CD4-positive, alpha-beta T cell treated with Interleukin-4 for 1 hour (primary cell): ENCODE measurements at regions not wholly inside any gene's neighbourhood (a gene's known extent, or its start where the extent isn't known, plus 50 kb on each side); places are given as distances from the start of the nearest gene placed in this dataset.

ENCODE experiments used
- DNase-seq, 2 donors: peaks; one replicate each; pipeline ENCODE4 v3.0.0-alpha.2; 2020 to 2022

DNA sequence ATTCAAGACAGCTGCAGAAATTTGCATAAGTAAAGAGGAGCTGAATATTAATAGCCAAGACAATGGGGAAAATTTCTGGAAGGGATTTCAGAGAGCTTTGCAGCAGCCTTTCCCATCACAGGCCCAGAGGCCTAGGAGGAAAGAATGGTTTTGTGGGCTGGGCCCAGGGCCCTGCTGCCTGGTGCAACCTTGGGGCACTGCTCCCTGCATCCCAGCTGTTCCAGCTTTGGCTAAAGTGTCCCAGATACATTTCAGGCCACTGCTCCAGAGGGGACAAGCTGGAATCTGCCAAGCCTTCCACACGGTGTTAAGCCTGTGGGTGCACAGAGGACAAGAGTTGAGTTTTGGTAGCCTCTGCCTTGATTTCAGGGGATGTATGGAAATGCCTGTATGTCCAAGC, 185.6 kb upstream of the SFRP2 start:
- no peak for DNase-seq

DNA sequence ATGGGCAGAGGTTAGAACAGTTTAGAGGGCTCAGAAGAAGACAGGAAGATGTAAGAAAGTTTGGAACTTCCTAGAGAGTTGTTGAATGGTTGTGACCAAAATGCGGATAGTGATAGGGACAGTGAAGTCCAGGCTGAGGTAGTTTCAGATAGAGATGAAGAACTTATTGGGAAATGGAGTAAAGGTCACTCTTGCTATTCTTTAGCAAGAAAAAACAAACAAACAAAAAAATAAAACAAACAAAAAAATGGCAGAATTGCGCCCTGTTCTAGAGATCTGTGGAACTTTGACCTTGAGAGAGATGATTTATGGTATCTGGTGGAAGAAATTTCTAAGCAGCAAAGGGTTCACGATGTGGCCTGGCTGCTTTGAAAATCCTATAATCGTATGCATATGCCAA, 185.1 kb upstream of the SFRP2 start:
- no peak for DNase-seq

DNA sequence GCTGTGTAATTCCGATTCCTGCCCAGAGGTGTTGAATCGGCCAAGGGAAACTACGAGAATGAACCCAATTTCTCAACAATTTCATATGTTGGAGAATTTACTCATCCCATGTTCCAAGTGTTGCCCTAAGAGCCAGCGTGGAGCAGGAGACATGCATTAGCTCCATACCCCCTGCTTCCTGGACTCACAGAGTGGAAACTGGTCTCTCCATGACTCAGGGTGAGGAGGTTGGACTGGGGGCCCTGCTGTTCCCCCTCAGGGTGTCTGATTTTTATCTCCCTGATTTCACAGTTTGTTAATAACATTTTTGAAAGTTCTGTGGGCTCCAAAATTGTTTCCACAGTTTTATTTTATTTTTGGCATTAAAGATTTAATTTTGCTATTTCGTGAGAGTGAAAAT, 183.0 kb upstream of the SFRP2 start:
- DNase-seq, result no peak

DNA sequence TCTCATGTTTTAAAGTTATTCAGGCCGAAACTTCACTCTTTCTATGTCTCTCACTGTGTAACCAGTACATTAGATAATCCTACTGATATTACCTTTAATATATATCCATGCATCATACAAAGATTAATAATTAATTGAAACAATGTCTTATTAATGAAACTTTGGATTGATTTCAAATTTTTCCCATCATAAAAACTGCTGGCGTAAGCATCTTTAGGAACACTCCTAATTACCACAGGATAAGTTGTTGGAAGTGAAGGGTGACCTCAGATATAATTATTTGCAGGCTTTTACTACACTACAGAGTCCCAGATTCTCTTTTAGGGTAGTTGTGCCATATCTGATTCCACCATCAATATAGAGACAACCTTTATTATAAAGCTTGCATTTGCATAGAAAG, 181.3 kb upstream of the SFRP2 start:
- DNase-seq, result no peak

DNA sequence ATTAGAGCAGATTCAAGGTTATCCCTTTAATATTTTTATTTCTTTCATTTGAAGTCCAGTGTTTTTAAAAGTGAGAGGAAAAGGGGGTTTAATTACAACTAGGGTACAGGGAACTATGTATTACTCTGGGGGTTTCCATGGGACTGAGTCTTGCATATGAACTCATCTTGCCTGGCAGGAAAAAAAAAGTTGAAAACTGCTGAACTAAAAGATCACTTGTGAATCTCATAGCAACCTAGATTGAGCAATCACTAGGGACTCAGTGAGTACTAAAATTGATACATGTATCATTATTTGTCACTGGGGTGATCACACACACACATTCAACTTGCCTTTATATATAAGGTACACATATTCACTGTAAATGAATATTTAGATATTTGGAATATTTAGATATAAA, 180.7 kb upstream of the SFRP2 start:
- no peak for DNase-seq

DNA sequence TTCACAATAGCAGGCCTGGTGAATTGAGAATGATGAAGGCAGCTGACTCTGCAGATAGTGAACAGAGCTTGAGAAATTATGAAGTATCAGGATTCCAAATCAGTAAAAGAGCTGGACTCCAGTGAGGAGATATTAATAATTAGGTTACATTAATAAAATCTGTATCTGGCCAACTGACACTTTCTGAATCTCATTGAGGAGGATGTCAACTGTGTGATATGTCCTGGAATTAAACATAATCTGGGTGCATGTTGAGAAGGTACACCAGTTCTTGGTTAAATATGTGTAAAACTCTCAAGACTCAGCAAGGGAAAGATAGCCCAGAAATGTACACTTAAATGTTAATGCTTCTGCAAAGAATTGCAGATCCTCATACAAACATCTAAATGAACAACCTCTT, 177.8 kb upstream of the SFRP2 start:
- DNase-seq, result no peak

DNA sequence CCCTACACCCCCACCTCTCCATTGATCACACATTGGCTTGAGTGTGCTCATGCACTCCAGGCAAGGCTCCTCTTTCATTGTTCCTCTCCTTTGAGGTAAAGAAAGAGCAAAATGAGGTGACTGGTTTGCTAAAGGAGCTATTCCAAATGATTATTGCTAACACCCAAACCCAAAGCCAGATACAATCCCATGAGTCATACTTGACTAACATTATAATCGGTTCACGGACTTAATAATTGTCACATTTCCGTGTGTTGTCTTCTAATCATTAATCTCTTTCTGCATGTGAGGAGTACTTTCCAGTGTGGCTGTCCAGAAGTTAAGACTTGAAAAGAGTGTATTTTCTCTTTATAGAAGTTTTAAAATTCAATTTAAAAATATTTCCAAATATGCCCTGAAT, 174.3 kb upstream of the SFRP2 start:
- DNase-seq, result no peak

DNA sequence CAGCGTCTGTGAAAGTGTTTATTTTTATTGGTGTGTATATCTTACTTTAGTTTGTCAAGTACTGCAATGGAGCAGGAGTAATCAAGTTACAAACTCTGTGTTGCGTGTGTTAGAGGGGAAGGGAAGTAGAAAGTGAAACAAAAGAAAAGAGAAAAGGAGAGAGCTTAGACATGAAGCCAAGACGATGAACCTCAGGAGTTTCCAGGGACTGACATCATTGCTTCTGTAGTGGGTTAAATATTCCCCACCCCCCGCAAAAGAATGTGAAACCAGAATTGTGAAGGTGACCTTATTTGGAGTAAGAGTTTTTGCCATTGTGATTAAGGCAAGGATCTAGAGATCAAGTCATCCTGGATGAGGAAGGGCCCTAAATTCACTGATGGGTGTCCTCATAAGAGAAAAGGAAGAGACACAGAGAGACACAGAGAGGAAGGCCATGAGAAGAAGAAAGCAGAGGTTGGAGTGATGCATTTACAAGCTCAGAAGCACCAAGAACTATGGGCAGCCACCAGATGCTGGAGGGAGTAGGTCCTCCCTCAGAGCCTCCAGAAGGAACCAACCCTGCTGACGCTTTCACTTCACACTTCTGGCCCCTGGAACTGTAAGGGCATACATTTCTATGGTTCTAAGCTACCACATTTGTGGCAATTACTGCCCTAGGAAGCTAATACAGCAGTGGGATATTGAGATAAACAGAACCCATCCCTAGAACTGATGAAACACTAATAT, 173.6 kb upstream of the SFRP2 start:
- DNase-seq, result peak in 1 of 2 donors; percentile 7

DNA sequence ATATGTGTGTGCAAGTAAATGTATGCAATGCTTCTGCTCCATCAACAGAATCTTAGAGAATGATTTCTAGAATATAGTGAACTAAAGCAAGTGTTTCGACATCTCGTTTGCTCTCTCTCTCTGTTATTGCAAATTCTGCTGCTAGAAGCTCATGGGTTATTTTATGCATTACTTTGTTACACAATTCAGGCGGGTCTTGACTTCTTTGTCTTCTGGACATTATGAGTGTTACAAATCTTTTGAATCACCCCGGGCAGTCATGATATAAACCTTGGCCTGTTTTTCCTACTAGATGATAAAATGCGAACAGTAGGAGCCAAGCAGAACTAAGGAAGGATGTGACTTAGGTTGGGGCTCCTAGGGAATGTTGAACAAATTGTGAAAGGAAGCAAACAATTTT, 166.4 kb upstream of the SFRP2 start:
- DNase-seq, result no peak

DNA sequence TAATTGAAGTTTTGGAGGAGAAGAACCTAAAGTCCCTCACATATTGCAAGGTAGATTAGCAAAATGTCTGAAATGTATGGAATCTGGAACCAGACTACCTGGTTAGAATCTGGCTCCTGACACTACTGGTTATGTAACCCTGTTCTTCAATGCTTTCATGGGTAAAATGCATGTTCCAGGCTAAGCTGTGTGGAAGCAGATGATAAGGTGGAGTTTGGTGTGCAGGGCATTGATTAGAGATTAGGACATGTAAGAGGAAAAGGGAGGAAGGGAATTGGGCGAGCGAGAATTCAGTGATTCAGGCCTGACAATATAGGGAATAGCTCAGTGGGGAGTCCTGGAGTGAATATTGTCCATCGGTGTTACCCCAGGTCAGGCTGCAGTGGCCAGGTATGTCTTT, 165.8 kb upstream of the SFRP2 start:
- no peak for DNase-seq

DNA sequence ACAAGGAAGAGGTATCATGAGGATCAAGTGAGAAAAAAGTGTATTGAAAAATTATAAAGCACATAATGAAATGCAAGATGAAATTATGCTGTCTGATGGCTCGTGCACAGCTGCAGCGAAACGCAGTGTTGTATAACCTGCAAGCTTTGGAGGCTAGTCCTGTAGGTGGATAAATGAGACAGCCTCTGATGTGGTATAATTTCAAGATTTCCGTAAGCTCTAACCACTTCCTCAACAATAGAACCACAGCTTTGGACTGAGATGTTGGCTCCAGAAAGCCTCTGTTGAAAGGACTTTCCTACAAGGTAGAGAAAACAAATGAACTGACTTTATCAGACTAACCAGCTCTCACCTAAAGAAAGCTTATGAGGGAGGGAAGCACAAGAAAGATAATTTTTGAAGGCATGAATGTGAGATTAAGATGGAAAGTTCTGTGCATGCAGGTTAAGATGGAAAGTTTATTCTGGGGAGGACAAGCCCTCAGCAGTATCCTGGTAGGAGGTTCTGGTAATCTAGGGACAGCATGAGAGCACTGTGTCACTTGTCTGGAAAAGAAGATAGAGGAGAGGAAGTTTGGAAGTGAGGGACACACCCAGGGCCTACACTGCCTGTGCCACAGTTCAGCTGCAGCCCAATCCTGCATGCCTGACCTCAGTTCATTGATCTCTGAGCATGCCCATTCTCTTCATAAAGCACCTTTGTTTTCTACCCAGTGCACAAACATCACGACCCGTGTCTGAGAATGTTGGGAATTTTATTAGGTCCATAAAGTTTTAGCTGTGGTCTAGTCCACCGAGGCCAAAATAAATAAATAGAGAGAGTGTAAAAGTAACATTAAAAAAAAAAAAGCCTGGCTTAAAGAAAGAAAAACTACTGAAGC, 161.5 kb upstream of the SFRP2 start:
- DNase-seq, result peak in 1 of 2 donors; percentile 36

DNA sequence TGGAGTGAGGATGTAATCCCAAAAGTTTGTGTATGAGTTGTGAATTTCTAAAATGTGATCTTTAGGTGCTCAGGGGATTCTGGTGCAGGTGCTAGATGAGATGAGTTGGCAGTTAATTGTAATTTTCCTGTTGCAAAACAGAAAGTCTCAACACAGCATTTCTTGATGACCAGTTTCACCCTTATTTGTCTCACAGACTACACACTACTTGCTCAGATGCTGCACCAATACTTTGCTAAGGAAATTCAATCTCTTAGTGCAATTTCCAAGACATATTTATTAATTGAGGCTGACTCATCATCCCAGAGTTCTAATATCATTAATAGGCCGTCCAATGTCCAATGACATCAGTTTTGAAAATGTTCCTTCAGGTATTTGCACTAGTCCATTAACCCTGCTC, 159.2 kb upstream of the SFRP2 start:
- DNase-seq, result no peak

DNA sequence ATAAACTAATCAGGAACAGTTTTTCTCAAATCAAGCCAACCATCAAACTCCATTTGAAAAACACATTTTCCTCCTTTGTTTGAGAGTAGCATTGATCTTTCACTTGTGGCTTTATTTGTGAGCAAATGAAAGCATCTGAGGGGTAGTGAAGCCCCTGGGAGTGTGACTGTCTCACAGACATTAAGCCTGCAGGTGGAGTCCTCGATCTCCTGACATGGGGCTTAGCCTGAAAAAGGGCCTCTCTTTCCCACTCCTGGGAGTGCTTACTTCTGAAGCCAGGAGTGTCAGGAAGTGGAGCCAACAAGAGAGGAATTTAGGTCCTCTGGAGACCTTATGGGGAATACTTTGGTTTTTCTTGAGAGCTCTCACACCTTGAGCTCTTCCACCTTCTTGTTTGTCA, 158.2 kb upstream of the SFRP2 start:
- no peak for DNase-seq

DNA sequence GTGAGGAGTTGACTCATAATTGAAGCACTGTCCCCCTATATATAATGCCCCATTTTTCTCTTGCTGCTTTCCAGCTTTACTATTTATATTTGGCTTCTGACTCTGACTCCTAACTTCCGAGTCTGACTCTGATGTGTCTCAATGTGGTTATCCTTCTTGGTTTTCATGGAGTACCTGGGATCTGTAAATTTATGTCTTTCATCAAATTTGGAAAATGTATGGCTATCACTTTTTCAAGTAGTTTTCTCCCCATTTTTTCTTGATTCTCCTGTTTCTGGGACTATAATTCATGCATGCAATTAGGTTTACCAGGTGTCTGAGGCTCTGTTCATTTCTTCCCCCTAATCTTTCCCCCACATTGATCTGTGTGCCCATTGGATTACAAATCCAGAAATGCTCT, 156.8 kb upstream of the SFRP2 start:
- no peak for DNase-seq

DNA sequence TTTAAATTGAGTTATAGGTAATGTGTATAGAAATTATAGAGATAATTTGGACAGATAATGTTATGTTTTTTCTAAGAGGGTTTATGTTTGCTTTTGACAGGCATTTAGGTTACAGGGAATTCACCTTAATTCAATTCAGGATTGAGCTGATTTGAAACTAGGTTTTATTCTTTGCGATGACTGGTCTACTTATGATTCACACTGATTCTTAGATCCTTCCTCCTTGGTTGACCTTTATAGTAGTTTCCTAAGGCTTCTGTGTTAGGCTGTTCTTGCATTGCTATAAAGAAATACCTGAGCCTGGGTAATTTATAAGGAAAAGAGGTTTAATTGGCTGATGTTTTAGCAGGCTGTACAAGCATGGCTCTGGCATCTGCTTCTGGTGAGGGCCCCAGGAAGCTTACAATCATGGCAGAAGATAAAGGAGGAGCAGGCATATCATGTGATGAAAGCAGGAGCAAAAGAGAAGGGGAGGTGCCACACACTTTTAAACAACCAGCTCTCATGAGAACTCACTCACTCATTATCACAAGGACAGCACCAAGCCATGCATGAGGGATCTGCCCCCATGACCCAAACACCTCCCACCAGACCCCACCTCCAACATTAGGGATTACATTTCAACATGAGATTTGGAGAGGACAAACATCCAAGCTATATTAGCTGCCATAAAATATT, 155.0 kb upstream of the SFRP2 start:
- DNase-seq, result no peak

DNA sequence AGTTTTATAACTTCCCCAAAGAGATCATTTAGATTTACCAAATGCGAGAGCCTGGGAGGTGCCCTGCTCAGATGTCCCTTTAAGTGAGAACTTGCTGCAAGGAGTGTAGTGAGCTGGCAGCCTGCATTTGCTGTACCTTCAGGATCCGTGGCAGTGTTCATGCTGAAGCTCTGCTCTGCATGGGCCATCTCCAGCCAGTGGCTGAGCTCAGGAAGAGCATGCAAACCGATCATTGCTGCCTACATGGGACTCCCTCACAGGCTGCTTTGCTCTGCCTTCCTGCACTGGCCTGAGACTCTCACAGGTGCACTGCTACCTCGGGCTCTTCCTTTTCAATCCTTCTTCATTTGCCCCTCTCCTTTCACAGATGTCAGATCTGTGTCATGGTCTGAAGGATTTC, 152.0 kb upstream of the SFRP2 start:
- no peak for DNase-seq

DNA sequence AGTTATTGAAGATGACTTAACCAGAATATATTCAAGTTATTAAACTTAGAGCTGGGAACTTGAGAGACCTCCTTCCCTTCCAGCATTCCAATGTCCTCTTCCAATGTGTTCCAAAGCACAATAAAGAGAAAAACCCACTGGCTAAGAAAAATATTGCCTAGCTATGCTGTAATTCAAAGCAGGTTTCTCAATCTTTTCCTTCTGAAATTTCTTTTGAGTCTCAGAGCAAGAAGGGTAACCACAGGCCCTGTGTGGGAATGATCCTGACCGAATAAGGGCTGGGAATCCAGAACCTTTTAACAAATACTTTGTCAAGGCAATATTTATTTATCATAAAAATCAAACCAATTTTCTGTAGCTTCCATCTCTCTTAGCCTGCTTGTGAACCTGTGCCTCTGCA, 150.7 kb upstream of the SFRP2 start:
- no peak for DNase-seq

DNA sequence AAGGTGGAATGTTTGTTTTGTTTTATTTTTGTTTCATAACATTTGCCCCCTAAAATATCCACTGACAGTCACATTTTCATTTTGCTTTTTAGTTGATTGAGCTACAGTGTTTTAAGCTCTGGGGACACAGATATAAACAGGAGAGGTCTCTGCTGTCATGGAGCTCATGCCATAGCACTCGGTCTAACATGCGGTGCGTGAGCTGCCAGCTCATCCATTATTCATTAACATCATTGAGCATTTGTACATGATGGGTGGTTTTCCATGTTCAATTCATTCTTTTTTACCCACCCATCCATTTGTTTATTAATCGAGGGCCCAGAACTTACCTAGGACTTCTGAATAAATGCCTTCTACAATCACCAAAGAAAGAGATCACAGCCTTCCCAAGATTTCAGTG, 150.1 kb upstream of the SFRP2 start:
- DNase-seq, result no peak

DNA sequence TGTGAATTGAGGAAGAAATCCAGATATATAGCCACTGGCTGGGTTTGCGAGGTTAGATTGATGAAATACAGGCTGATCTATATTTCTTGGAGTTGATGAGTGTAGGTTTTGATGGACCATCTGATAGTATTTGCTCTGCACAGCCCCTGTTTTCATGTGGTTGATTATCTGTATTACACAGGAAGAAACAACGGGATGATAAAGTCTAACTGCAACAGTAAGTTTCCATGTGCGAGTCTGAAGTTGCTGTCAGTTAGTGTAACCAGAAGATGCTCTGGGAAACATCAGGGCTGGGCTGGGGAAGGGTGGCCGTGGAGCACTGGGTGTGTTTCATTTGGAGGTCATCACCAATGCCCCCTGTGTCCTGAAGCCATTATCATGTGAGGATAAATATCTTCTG, 148.4 kb upstream of the SFRP2 start:
- no peak for DNase-seq

DNA sequence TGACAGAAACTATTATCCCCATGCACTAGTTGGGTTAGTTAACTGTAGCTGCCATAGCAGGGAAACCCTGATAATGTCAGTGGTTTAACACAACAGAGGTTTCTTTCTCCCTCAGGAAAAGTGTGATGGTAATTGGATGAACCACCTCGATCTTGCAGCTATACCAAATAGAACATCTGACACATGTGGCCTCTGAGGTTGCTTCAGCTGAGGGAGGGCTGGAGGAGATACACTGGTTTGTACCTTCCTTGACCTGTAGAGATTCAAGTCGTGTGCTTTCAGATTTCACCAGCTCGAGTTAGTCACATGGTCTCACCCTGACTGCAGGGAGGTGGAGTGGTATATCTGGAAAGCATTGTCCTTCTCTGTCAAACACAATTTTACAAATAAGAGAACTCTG, 147.2 kb upstream of the SFRP2 start:
- no peak for DNase-seq

DNA sequence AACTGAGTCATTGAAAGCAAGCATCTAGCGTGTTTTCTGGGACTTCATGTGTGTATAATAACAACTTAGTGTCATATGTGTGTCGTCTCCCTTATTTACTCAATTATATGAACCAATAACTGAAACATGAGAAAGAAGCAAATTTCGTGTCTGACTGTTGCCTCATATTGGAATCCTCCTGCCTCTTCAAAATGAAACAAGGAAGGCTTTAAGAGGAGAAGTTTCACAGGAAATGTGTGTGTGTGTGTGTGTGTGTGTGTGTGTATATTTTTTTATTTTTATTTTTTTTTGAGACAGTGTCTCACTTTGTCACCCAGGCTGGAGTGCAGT, 145.8 kb upstream of the SFRP2 start:
- no peak for DNase-seq

DNA sequence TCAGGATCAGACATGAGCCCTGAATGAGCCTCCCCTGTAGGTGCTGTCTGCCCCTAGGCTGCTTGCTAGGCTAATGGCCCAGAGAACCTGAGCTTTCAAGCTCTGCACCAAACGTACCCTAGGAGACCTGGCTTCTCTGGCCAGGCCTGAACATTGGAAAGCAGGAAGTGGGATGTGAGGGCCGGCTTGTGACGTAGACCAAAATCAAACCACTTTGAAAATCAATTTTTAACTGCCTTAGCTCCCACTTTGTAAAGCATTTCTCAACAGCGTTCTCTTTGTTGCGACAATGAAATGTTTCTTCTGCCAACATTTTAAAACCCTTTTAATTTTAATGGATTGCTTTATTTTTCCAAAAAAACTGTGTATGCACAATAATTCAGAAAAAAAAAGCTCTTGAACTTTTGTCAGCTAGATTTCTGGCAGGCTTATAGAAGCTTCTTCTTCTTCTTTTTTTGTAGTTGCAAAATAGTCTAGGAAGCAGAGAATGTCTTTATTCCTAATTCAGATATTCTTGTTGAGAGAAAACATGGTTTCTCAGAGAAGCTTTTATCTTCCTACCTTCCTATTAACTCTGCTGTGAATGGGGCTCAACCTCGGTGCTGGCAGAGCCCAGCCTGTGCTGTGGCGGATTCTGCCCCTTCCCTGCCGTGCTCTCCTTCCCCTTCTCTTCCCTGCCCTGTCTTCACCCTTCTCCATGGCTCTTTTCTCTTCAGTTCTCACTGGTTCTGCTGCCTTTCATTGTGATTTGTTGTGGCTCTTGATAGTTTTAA, 145.2 kb upstream of the SFRP2 start:
- DNase-seq, result no peak

DNA sequence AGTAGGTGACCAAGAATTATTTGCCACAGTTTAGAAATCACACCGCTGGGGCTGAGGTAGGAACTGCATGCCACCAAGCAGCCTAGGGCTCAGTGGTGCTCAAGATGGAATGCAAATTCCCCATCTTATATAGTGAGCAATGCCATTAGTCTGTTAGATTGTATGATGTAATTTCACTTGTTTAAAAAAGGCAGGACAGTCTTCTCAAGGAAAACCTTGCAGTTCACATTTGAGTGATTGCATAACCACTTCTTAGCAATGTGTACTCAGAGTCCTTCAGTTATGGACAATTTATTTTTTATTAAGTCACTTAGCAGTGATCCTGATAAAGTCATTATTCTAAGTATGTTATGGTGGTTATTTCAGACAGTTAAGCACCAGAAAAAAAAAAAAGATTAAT, 142.9 kb upstream of the SFRP2 start:
- DNase-seq, result no peak
